ENCODE measurements at regions not wholly inside any gene's neighbourhood (a gene's known extent, or its start where the extent isn't known, plus 50 kb on each side); places are given as distances from the start of the nearest gene placed in this dataset.

DNA sequence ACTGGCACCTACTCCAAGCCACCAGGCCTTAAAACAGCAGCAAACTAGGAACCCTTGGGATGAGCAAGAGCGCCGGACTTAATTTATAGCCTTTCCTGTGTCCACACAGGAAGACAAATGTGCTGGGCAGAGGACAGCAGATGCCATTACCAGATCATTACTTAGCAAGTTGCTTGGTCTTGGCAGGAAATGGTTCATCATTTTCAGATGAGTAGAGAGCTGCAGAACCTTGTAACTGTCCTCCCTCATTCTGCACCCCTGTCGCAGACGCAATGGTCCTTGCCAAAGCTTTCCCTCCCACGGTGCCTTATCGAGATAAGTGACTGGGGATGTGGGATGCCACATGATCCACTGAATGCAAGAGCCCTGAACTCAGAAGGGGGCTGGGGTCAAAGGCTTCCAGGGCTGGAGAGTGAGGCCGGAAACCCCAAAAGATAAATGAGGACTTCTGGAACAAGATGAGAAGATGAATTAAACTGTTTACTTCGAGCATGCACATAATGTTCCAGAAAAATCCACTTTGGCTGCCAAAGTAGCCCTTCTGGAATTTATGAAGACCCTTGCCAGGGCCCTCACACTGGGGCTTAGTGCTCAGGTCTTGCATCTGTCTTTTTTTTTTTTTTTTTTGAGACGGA is 145.6 kb upstream of the ZNF32 start:
- TF ChIP-seq, protein P1, sequence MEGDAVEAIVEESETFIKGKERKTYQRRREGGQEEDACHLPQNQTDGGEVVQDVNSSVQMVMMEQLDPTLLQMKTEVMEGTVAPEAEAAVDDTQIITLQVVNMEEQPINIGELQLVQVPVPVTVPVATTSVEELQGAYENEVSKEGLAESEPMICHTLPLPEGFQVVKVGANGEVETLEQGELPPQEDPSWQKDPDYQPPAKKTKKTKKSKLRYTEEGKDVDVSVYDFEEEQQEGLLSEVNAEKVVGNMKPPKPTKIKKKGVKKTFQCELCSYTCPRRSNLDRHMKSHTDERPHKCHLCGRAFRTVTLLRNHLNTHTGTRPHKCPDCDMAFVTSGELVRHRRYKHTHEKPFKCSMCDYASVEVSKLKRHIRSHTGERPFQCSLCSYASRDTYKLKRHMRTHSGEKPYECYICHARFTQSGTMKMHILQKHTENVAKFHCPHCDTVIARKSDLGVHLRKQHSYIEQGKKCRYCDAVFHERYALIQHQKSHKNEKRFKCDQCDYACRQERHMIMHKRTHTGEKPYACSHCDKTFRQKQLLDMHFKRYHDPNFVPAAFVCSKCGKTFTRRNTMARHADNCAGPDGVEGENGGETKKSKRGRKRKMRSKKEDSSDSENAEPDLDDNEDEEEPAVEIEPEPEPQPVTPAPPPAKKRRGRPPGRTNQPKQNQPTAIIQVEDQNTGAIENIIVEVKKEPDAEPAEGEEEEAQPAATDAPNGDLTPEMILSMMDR (conservative IDR thresholded peaks at IDR 0.05; ENCODE audit: low read length) = no peak
- TF ChIP-seq EZH2phosphoT487 (IDR thresholded peaks at IDR 0.05; ENCODE audit: borderline replicate concordance) = no peak
